ENCODE measurements at regions not wholly inside any gene's neighbourhood (a gene's known extent, or its start where the extent isn't known, plus 50 kb on each side); places are given as distances from the start of the nearest gene placed in this dataset.

- CTCF ChIA-PET = no interaction called here
- no peak for ATAC-seq
- DNase-seq (ENCODE audit: low spot score) = no peak
- Mint-ChIP-seq H3K27me3 (ENCODE audit: low read depth) (no peaks in the 10 kb centered on the region), H3K36me3 (no peaks in the 10 kb centered on the region), H3K4me1 (no peaks in the 10 kb centered on the region), H3K9me3 (no peaks in the 10 kb centered on the region), H3K27ac (no peak overlapping the region), H3K4me3 (no peak overlapping the region)
- POLR2A ChIA-PET = no interaction called here
- TF ChIP-seq PRRX2 (CRISPR knock-in tag; IDR thresholded peaks at IDR 0.05) (no peak), ZNF138 (CRISPR knock-in tag; conservative IDR thresholded peaks at IDR 0.05) (no peak), SOX15 (CRISPR knock-in tag; IDR thresholded peaks at IDR 0.05) (no peak), NR1H2 (CRISPR knock-in tag; IDR thresholded peaks at IDR 0.05) (no peak), E2F5 (CRISPR knock-in tag; IDR thresholded peaks at IDR 0.05) (no peak), ZNF425 (CRISPR knock-in tag; conservative IDR thresholded peaks at IDR 0.05) (no peak), SP1 (CRISPR knock-in tag; conservative IDR thresholded peaks at IDR 0.05) (no peak), FOXJ3 (CRISPR knock-in tag; IDR thresholded peaks at IDR 0.05; ENCODE audit: borderline replicate concordance) (no peak), CBFB (CRISPR knock-in tag; IDR thresholded peaks at IDR 0.05; ENCODE audit: low read depth) (no peak), ZNF671 (CRISPR knock-in tag; IDR thresholded peaks at IDR 0.05) (no peak), RELA (CRISPR knock-in tag; IDR thresholded peaks at IDR 0.05; ENCODE audit: borderline replicate concordance) (no peak), ETV6 (CRISPR knock-in tag; IDR thresholded peaks at IDR 0.05) (no peak), NR2C2 (CRISPR knock-in tag; IDR thresholded peaks at IDR 0.05) (no peak), ZMAT4 (CRISPR knock-in tag; IDR thresholded peaks at IDR 0.05) (no peak), MXD4 (CRISPR knock-in tag; IDR thresholded peaks at IDR 0.05; ENCODE audit: borderline replicate concordance) (no peak), OVOL2 (CRISPR knock-in tag; IDR thresholded peaks at IDR 0.05; ENCODE audit: borderline replicate concordance) (no peak), ZNF423 (CRISPR knock-in tag; IDR thresholded peaks at IDR 0.05) (no peak), AFF4 (CRISPR knock-in tag; IDR thresholded peaks at IDR 0.05; ENCODE audit: borderline replicate concordance) (no peak)
These were observed 157.3 kb downstream of the ACKR3 start for GRCh38 chr2:236726701-236727450.

GRCh38 chr2:236728916-236729670, 159.5 kb downstream of the ACKR3 start:
- Mint-ChIP-seq H3K4me1 (no peaks in the 10 kb centered on the region), H3K9me3 (no peaks in the 10 kb centered on the region), H3K27ac (no peak overlapping the region), H3K36me3 (no peaks in the 10 kb centered on the region), H3K27me3 (ENCODE audit: low read depth) (no peaks in the 10 kb centered on the region), H3K4me3 (no peak overlapping the region)
- no peak for ATAC-seq
- no peak for DNase-seq (ENCODE audit: low spot score)
- POLR2A ChIA-PET = no interaction called here
- CTCF ChIA-PET = no interaction called here
- no peak for TF ChIP-seq E2F1 (CRISPR knock-in tag; IDR thresholded peaks at IDR 0.05)
- TF ChIP-seq ZMAT4 (CRISPR knock-in tag; IDR thresholded peaks at IDR 0.05) = no peak
- no peak for TF ChIP-seq E2F5 (CRISPR knock-in tag; IDR thresholded peaks at IDR 0.05)
- no peak for TF ChIP-seq ZNF416 (CRISPR knock-in tag; IDR thresholded peaks at IDR 0.05)
- no peak for TF ChIP-seq NFYB (CRISPR knock-in tag; conservative IDR thresholded peaks at IDR 0.05; ENCODE audit: low read depth)
- TF ChIP-seq MAX (CRISPR knock-in tag; IDR thresholded peaks at IDR 0.05) = no peak
- TF ChIP-seq RELA (CRISPR knock-in tag; IDR thresholded peaks at IDR 0.05; ENCODE audit: borderline replicate concordance) = no peak
- TF ChIP-seq ESRRA (CRISPR knock-in tag; IDR thresholded peaks at IDR 0.05; ENCODE audit: borderline replicate concordance) = no peak
- no peak for TF ChIP-seq MYBL2 (CRISPR knock-in tag; IDR thresholded peaks at IDR 0.05)
